SK-N-SH treated with all-trans-retinoic acid at 6 μM for 48 hours (cell line): ENCODE measurements at regions not wholly inside any gene's neighbourhood (a gene's known extent, or its start where the extent isn't known, plus 50 kb on each side); places are given as distances from the start of the nearest gene placed in this dataset.

Experiments
- ATAC-seq: fragments of 200-7000 bp; cut with Tn5 transposase; 3 replicates; pipeline ENCODE4 v1.9.1; 2020; ENCODE audit warnings: mild to moderate bottlenecking, moderate library complexity
- ARNTL ChIP-seq: fragments of 450-650 bp; formaldehyde crosslinking; IDR thresholded peaks from 2 replicates; pipeline ENCODE4 v1.5.0; 2020; ENCODE audit warnings: low read depth, mild to moderate bottlenecking, moderate library complexity, borderline replicate concordance
- BACH2 ChIP-seq: fragments of 250-450 bp; sonication (Bioruptor Pico); IDR thresholded peaks from 2 replicates; pipeline ENCODE4 v1.9.0; 2021; ENCODE audit warnings: mild to moderate bottlenecking, borderline replicate concordance
- CSDC2 ChIP-seq: fragments of 250-450 bp; sonication (Bioruptor Pico); IDR thresholded peaks from 2 replicates; pipeline ENCODE4 v1.5.0; 2020; ENCODE audit warnings: mild to moderate bottlenecking, moderate library complexity
- ESRRG ChIP-seq: fragments of 250-450 bp; sonication (Bioruptor Pico); IDR thresholded peaks from 2 replicates; pipeline ENCODE4 v1.6.1; 2021; ENCODE audit warnings: mild to moderate bottlenecking
- ISL1 ChIP-seq: fragments of 250-450 bp; sonication (Bioruptor Pico); IDR thresholded peaks from 2 replicates; pipeline ENCODE4 v2.1.2; 2022; ENCODE audit warnings: mild to moderate bottlenecking, moderate library complexity
- OSR1 ChIP-seq: fragments of 250-450 bp; sonication (Bioruptor Pico); IDR thresholded peaks from 2 replicates; pipeline ENCODE4 v1.8.0; 2022; ENCODE audit warnings: moderate library complexity, mild to moderate bottlenecking, inconsistent platforms
- PPARA ChIP-seq: fragments of 250-450 bp; sonication (Bioruptor Pico); IDR thresholded peaks from 2 replicates; pipeline ENCODE4 v1.5.0; 2020; ENCODE audit warnings: mild to moderate bottlenecking, borderline replicate concordance
- RARB ChIP-seq: fragments of 250-450 bp; sonication (Bioruptor Pico); IDR thresholded peaks from 2 replicates; pipeline ENCODE4 v1.8.0; 2021; ENCODE audit warnings: mild to moderate bottlenecking, moderate library complexity
- SNAI2 ChIP-seq: fragments of 250-450 bp; sonication (Bioruptor Pico); IDR thresholded peaks from 2 replicates; pipeline ENCODE4 v1.5.0; 2020; ENCODE audit warnings: mild to moderate bottlenecking, moderate library complexity
- TCF4 ChIP-seq: fragments of 250-450 bp; sonication (Bioruptor Pico); IDR thresholded peaks from 2 replicates; pipeline ENCODE4 v1.8.0; 2021; ENCODE audit warnings: mild to moderate bottlenecking, moderate library complexity, borderline replicate concordance
- TOX ChIP-seq: fragments of 250-450 bp; sonication (Bioruptor Pico); IDR thresholded peaks from 2 replicates; pipeline ENCODE4 v1.8.0; 2021; ENCODE audit warnings: mild to moderate bottlenecking, moderate library complexity, borderline replicate concordance
- ZC3H10 ChIP-seq: fragments of 250-450 bp; sonication (Bioruptor Pico); IDR thresholded peaks from 2 replicates; pipeline ENCODE4 v1.5.1; 2021; ENCODE audit warnings: mild to moderate bottlenecking, moderate library complexity
- ZFP3 ChIP-seq: fragments of 250-450 bp; sonication (Bioruptor Pico); IDR thresholded peaks from 2 replicates; pipeline ENCODE4 v1.5.0; 2020; ENCODE audit warnings: mild to moderate bottlenecking, moderate library complexity
- ZFP30 ChIP-seq: fragments of 450-650 bp; formaldehyde crosslinking; IDR thresholded peaks from 2 replicates; pipeline ENCODE4 v1.5.0; 2022; ENCODE audit warnings: mild to moderate bottlenecking, moderate library complexity
- ZNF565 ChIP-seq: fragments of 450-650 bp; formaldehyde crosslinking; conservative IDR thresholded peaks from 2 replicates; pipeline ENCODE4 v1.5.0; 2020; ENCODE audit warnings: low read depth, mild to moderate bottlenecking, moderate library complexity
- ZNF70 ChIP-seq: fragments of 450-650 bp; formaldehyde crosslinking; IDR thresholded peaks from 2 replicates; pipeline ENCODE4 v1.5.0; 2020; ENCODE audit warnings: mild to moderate bottlenecking, moderate library complexity
- ZNF8 ChIP-seq: fragments of 450-650 bp; formaldehyde crosslinking; IDR thresholded peaks from 2 replicates; pipeline ENCODE4 v1.5.0; 2020; ENCODE audit warnings: mild to moderate bottlenecking, moderate library complexity
- TF ChIP-seq, protein P1 (sequence below): fragments of 250-450 bp; sonication (Bioruptor Pico); IDR thresholded peaks from 2 replicates; pipeline ENCODE4 v1.5.0; 2020; ENCODE audit warnings: mild to moderate bottlenecking, moderate library complexity
- TF ChIP-seq, protein P2 (sequence below): fragments of 250-450 bp; sonication (Bioruptor Pico); IDR thresholded peaks from 2 replicates; pipeline ENCODE4 v1.5.1; 2020; ENCODE audit warnings: low read depth, mild to moderate bottlenecking, moderate library complexity
- TF ChIP-seq, protein P3 (sequence below): fragments of 250-450 bp; sonication (Bioruptor Pico); IDR thresholded peaks from 2 replicates; pipeline ENCODE4 v1.8.0; 2020; ENCODE audit warnings: mild to moderate bottlenecking, moderate library complexity, borderline replicate concordance
- TF ChIP-seq, protein P4 (sequence below): fragments of 250-450 bp; sonication (Bioruptor Pico); IDR thresholded peaks from 2 replicates; pipeline ENCODE4 v1.8.0; 2021; ENCODE audit warnings: low read depth, mild to moderate bottlenecking, moderate library complexity, borderline replicate concordance

DNA sequence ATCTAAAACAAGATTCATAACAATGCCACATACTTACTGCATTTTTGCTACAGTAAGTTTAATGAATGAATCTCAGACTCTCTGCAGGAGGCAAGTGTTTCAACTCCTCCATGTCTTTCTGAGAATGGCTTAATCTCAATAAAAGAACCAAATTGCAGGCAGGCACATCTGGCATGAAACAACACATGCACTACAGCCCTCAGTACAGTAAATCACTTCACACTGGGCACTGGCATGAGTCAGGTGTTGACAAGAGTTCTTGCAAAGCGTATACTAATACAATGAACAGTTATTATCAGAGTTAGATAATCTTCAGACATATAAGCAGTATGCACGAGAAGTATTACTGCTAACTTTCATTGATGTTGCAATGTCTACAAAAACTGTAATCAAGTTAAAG is 1386.8 kb downstream of the MRPL39 start:
- no peak for ATAC-seq
- TF ChIP-seq OSR1 (no peak), ISL1 (no peak), ZNF565 (no peak), ESRRG (CRISPR knock-in tag) (no peak), TOX (no peak), ZFP30 (CRISPR knock-in tag) (no peak), ZNF70 (CRISPR knock-in tag) (no peak), BACH2 (CRISPR knock-in tag) (no peak), RARB (CRISPR knock-in tag) (no peak), TCF4 (CRISPR knock-in tag) (no peak), ARNTL (CRISPR knock-in tag) (no peak), ZNF8 (CRISPR knock-in tag) (no peak), PPARA (CRISPR knock-in tag) (no peak)
- TF ChIP-seq, protein P1, sequence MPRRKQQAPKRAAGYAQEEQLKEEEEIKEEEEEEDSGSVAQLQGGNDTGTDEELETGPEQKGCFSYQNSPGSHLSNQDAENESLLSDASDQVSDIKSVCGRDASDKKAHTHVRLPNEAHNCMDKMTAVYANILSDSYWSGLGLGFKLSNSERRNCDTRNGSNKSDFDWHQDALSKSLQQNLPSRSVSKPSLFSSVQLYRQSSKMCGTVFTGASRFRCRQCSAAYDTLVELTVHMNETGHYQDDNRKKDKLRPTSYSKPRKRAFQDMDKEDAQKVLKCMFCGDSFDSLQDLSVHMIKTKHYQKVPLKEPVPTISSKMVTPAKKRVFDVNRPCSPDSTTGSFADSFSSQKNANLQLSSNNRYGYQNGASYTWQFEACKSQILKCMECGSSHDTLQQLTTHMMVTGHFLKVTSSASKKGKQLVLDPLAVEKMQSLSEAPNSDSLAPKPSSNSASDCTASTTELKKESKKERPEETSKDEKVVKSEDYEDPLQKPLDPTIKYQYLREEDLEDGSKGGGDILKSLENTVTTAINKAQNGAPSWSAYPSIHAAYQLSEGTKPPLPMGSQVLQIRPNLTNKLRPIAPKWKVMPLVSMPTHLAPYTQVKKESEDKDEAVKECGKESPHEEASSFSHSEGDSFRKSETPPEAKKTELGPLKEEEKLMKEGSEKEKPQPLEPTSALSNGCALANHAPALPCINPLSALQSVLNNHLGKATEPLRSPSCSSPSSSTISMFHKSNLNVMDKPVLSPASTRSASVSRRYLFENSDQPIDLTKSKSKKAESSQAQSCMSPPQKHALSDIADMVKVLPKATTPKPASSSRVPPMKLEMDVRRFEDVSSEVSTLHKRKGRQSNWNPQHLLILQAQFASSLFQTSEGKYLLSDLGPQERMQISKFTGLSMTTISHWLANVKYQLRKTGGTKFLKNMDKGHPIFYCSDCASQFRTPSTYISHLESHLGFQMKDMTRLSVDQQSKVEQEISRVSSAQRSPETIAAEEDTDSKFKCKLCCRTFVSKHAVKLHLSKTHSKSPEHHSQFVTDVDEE (CRISPR knock-in tag), result no peak
- TF ChIP-seq, protein P2, sequence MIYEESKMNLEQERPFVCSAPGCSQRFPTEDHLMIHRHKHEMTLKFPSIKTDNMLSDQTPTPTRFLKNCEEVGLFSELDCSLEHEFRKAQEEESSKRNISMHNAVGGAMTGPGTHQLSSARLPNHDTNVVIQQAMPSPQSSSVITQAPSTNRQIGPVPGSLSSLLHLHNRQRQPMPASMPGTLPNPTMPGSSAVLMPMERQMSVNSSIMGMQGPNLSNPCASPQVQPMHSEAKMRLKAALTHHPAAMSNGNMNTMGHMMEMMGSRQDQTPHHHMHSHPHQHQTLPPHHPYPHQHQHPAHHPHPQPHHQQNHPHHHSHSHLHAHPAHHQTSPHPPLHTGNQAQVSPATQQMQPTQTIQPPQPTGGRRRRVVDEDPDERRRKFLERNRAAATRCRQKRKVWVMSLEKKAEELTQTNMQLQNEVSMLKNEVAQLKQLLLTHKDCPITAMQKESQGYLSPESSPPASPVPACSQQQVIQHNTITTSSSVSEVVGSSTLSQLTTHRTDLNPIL (CRISPR knock-in tag), result no peak
- TF ChIP-seq, all 23 proteins: peak for 0

DNA sequence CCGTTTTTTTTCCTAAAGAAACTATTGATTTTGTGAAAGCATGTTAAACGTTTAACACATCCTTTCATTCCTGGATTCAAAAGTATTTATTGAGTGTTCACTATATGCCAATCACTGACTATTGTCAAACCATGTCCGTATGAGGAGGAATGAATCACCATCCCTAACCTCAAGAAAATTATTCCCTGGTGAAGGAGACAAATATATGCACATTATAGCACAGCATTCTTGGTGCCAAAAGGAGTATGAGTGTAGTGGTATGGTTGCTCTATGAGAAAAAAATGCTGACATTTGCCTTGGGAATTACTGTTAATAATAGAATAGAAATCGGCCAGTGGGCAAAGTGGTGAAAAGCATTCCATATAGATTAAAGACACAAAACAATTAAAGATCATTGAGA is 1390.1 kb downstream of the MRPL39 start:
- TF ChIP-seq SNAI2 (CRISPR knock-in tag), result no peak
- TF ChIP-seq OSR1, result no peak
- TF ChIP-seq ESRRG (CRISPR knock-in tag), result no peak
- TF ChIP-seq, protein P3, sequence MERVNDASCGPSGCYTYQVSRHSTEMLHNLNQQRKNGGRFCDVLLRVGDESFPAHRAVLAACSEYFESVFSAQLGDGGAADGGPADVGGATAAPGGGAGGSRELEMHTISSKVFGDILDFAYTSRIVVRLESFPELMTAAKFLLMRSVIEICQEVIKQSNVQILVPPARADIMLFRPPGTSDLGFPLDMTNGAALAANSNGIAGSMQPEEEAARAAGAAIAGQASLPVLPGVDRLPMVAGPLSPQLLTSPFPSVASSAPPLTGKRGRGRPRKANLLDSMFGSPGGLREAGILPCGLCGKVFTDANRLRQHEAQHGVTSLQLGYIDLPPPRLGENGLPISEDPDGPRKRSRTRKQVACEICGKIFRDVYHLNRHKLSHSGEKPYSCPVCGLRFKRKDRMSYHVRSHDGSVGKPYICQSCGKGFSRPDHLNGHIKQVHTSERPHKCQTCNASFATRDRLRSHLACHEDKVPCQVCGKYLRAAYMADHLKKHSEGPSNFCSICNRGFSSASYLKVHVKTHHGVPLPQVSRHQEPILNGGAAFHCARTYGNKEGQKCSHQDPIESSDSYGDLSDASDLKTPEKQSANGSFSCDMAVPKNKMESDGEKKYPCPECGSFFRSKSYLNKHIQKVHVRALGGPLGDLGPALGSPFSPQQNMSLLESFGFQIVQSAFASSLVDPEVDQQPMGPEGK, result no peak
- TF ChIP-seq CSDC2, result no peak
- no peak for TF ChIP-seq ZNF565
- TF ChIP-seq TCF4 (CRISPR knock-in tag), result no peak
- no peak for TF ChIP-seq RARB (CRISPR knock-in tag)
- TF ChIP-seq ZFP30 (CRISPR knock-in tag), result no peak
- TF ChIP-seq ZNF8 (CRISPR knock-in tag), result no peak
- no peak for TF ChIP-seq ZC3H10 (CRISPR knock-in tag)
- TF ChIP-seq ZFP3 (CRISPR knock-in tag), result no peak
- TF ChIP-seq ARNTL (CRISPR knock-in tag), result no peak
- TF ChIP-seq, protein P2 (CRISPR knock-in tag), result no peak
- no peak for TF ChIP-seq BACH2 (CRISPR knock-in tag)
- ATAC-seq, result no peak

DNA sequence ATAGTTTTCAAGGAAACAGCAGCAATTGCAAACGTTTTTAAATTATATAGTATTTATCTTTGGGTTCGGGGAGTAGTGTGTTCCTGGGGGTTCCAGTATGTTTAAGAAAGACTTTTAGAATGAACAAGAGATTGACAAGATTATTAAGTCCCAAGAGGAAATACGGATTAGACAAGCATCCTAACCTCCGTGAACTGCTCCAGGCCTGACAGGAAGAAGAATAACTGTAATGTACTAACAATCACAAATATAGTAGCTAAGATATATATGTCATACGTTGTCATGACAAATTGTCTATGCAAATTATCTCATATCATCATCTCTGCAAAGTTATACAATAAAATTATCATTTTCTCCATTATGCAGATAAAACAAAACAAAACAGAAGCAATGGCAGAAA is 1397.2 kb downstream of the MRPL39 start:
- ATAC-seq, result no peak
- TF ChIP-seq, protein P2 (CRISPR knock-in tag), result no peak
- TF ChIP-seq TCF4 (CRISPR knock-in tag) (no peak), CSDC2 (no peak), ZFP30 (CRISPR knock-in tag) (no peak), ISL1 (no peak), PPARA (CRISPR knock-in tag) (no peak), ZNF8 (CRISPR knock-in tag) (no peak), ZFP3 (CRISPR knock-in tag) (no peak), TOX (no peak), ZNF70 (CRISPR knock-in tag) (no peak), SNAI2 (CRISPR knock-in tag) (no peak), ARNTL (CRISPR knock-in tag) (no peak)
- TF ChIP-seq, protein P4, sequence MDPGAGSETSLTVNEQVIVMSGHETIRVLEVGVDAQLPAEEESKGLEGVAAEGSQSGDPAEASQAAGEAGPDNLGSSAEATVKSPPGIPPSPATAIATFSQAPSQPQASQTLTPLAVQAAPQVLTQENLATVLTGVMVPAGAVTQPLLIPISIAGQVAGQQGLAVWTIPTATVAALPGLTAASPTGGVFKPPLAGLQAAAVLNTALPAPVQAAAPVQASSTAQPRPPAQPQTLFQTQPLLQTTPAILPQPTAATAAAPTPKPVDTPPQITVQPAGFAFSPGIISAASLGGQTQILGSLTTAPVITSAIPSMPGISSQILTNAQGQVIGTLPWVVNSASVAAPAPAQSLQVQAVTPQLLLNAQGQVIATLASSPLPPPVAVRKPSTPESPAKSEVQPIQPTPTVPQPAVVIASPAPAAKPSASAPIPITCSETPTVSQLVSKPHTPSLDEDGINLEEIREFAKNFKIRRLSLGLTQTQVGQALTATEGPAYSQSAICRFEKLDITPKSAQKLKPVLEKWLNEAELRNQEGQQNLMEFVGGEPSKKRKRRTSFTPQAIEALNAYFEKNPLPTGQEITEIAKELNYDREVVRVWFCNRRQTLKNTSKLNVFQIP, result no peak
- TF ChIP-seq, protein P3, result no peak
